Astrocyte of the spinal cord (primary cell): ENCODE measurements at regions not wholly inside any gene's neighbourhood (a gene's known extent, or its start where the extent isn't known, plus 50 kb on each side); places are given as distances from the start of the nearest gene placed in this dataset.

Experiments used
- DNase-seq: peaks from one replicate; pipeline ENCODE4 v3.0.0; 2011; ENCODE audit warnings: low read depth, low spot score
- H3K4me3 ChIP-seq: 2 replicates; pipeline ENCODE4 v1.5.1; 2011; ENCODE audit warnings: low read depth, mild to moderate bottlenecking, low read length, moderate library complexity
- CTCF ChIP-seq: IDR thresholded peaks from 2 replicates; pipeline ENCODE4 v1.5.1; 2012; ENCODE audit warnings: low read depth, mild to moderate bottlenecking, low read length, inconsistent platforms
- in situ Hi-C: cut with HindIII; loops from 2 replicates; pipeline ENCODE4 v1.10.0; 2017; ENCODE audit warnings: low sequenced_read_pairs

- in situ Hi-C loops, result no loop called here
- no peak for DNase-seq
- no peak overlapping the region for H3K4me3 ChIP-seq
- TF ChIP-seq CTCF, result no peak
Measured at GRCh38 chr3:153744889-153745288, 376.3 kb upstream of the ARHGEF26 start.

- no peak for DNase-seq
- TF ChIP-seq CTCF, result no peak
- in situ Hi-C loops, result no loop called here
- H3K4me3 ChIP-seq, result no peak overlapping the region
Measured at GRCh38 chr3:153746211-153746610, 375.0 kb upstream of the ARHGEF26 start.

- no peak for TF ChIP-seq CTCF
- in situ Hi-C loops, result no loop called here
- no peak overlapping the region for H3K4me3 ChIP-seq
- no peak for DNase-seq
Measured at GRCh38 chr3:153749070-153749610, 372.1 kb upstream of the ARHGEF26 start.

GRCh38 chr3:153752405-153753027 is 368.7 kb upstream of the ARHGEF26 start:
- in situ Hi-C loops, result no loop called here
- no peak for DNase-seq
- H3K4me3 ChIP-seq, result no peak overlapping the region
- no peak for TF ChIP-seq CTCF

- in situ Hi-C loops, result no loop called here
- DNase-seq, result no peak
- TF ChIP-seq CTCF, result no peak
- no peak overlapping the region for H3K4me3 ChIP-seq
Measured at GRCh38 chr3:153753035-153753434, 368.2 kb upstream of the ARHGEF26 start.

GRCh38 chr3:153756816-153757215 is 364.4 kb upstream of the ARHGEF26 start:
- in situ Hi-C loops, result no loop called here
- peak; percentile 34 for DNase-seq
- H3K4me3 ChIP-seq, result no peak overlapping the region
- no peak for TF ChIP-seq CTCF
